Stimulated activated naive CD8-positive, alpha-beta T cell treated with anti-CD3 and anti-CD28 coated beads, Interleukin-15, Interleukin-2, amounts not matched to agents 100 U/mL and 50 U/mL, for 24 hours (primary cell): ENCODE measurements at regions not wholly inside any gene's neighbourhood (a gene's known extent, or its start where the extent isn't known, plus 50 kb on each side); places are given as distances from the start of the nearest gene placed in this dataset.

ENCODE experiments used
- ATAC-seq: fragments of 150-1000 bp; cut with Tn5 transposase; one replicate; pipeline ENCODE4 v1.10.0; 2021
- DNase-seq: peaks from one replicate; pipeline ENCODE4 v3.0.0; 2021

DNA sequence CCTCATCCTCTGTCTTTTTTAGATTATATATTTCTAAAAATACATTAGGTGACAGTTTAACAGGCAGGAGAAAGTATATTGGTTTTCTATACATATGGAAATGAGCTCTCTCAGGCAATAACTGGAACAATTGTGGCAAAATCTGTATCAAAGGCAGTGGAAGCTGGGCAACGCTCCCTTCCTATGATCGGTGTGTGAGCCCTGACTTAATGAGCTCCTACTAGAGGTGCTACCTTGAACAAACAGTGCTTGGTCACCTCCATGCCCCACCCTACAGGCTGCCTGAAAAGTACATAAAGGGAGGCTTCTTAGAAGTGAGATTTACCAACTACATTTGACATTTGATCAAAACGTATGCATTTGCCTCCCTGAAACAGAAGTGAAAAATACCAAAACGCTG is 185.3 kb downstream of the EFNB2 start:
- DNase-seq = no peak
- no peak for ATAC-seq

DNA sequence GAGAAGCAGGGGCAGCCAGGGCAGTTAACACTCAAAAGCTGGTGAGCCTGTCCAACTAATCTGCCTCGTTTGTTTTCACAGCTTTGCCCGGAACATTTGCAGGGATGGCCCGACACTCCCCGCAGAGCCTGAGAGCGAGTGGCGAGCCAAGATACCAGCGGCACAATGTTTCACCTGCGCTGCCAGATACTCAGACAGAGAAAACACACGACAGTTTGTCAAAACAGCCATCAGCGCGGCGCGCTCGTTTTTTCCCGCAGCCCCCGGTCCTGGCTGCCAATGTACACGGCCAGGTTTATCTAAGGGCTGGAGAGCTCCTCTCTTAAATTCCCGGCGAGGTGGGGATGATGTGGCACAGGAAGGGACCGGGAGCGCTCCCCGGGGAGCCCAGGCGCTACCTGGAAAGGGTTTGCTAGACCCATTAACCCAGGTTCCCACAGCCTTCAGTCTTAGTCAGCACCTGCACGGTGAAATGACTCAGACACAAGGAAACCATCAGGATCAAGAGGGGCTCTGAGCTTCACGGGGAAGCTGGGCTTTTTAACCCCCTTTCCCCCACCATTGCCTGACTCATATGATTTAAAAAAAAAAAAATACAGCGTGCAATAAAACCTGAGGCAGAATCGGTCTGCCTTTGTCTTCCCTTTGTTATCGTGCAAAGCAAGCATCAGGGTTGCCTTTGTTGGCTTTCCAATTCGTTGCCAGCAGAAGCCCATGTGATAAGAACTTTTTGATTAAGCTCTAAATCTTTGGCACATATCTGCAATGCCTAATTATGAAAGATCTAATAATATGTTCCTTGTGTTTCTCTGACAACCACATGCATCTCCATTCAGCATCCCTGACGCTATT is 186.2 kb downstream of the EFNB2 start:
- ATAC-seq (no peak), DNase-seq (no peak)

- DNase-seq = no peak
- ATAC-seq = no peak
Measured at GRCh38 chr13:106348075-106348840, 187.2 kb downstream of the EFNB2 start.

- DNase-seq = no peak
- no peak for ATAC-seq
Measured at GRCh38 chr13:106344342-106344741, 191.1 kb downstream of the EFNB2 start.

- no peak for DNase-seq
Measured at GRCh38 chr13:106343836-106344235, 191.6 kb downstream of the EFNB2 start.

DNA sequence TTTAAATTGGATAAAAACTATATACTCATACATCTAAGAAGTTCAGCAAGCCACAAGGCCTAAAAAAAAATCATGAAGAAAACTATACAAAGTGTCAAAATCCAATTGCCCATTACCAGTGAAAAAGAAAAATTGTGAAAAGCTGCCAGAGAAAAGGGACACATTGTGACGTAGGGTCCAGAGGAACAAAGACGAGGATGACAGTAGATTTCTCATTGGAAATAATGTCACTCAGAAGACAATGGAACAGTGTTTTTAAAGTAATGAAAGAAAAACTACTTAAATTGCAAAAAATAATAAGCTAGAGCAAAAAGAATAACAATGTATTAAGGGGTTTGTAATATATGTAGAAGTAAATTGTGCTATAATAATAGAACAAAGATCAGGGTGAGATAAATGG is 195.2 kb downstream of the EFNB2 start:
- DNase-seq (no peak), ATAC-seq (no peak)

More at GRCh38 chr13:106343836-106344235, 191.6 kb downstream of the EFNB2 start:
- no peak for ATAC-seq

GRCh38 chr13:106337096-106337850 is 198.2 kb downstream of the EFNB2 start:
- no peak for DNase-seq
- no peak for ATAC-seq

DNA sequence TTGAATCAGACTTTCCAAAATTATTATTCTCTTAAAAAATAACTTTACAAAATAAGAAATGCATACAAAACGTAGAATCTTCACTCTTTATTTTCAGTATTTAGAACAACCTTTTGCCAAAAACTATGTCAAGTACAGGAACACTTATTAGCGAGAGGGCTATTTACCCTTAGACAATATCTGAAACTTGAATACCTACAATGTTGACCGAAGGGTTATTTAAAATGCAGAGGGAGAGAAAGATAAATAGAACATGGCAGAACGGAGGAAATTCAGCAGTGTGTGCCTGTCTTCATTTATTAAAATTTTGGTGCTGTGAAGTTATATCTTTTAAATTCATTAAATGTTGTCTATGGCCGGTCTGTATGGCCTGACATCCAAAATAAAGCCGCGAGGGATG is 198.8 kb downstream of the EFNB2 start:
- DNase-seq = no peak
- no peak for ATAC-seq

GRCh38 chr13:106332621-106333020 is 202.8 kb downstream of the EFNB2 start:
- ATAC-seq = no peak
- DNase-seq = no peak

DNA sequence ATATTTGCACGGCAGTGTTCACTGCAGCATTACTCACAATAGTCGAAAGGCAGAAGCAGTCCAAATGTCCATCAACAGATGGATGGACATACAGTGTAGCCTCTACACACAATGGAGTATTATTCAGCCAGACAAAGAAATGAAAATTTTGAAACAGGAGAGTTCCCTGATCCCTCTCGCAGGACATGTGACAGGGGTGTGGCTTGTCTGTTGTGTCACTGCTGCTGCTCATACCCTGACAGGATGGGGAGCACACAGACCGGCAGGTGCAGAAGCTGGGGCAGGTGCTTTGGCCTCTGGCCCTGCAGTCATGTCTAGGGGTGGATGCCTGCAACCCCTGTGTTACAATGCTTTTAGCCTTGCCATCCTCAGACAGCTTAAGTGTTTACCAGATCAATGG is 204.3 kb downstream of the EFNB2 start:
- DNase-seq (no peak), ATAC-seq (no peak)

DNA sequence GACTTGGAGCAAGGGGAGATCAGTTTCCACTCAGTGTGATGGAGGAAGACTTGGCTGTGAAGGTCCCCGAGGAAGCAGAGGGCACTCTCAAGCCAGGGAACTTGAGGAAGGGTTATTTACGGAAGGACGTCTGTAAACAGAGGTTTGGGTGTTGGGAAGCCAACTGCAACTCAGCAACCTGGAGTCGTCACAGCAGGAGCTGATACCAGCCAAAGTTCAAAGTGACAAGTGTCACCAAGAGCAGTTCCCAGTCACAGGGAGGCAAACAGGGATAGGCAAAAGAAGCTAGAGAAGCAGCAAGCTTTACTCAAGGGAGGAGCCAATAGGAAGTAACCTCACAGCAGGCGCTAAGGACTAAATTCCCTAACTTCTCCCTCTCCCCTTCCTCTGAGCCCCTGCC is 205.5 kb downstream of the EFNB2 start:
- no peak for ATAC-seq
- no peak for DNase-seq

DNA sequence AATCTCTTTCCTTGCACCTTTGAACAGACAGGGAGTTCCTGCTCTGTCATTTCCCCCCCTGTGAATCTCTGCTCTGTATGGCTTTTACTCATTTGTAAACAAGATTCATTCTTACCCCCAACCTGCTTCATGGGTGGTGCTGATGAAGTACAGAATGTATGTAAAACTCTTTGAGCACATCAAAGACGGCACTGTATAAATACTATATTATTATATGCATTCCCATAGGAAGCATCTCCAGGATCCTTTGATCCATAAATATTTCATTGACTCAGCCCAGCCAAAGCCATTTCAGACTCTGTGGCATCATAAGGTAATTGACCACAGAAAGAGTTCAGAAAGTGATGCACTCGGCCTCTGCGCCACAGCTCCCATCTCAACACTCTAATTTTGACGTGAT is 208.7 kb downstream of the EFNB2 start:
- no peak for ATAC-seq
- no peak for DNase-seq

DNA sequence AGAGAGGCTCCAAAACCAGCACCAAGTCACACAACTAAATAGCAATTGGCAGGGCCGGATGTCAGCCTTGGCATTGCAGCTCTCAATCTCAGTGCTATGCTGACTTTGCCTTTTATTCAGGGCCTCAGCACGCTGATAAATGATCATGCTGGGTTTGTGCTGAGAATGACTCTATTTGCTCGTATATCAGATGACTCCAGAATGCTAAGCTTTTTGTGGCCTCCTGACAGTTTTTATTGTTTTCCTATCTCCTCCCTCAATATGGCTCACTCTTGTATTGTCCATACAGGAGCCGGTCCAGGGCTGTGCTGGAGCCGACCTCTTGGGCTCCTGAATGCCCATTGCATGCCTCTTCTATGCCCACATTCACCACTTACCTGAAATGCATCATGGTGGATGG is 211.0 kb downstream of the EFNB2 start:
- DNase-seq (no peak), ATAC-seq (no peak)

DNA sequence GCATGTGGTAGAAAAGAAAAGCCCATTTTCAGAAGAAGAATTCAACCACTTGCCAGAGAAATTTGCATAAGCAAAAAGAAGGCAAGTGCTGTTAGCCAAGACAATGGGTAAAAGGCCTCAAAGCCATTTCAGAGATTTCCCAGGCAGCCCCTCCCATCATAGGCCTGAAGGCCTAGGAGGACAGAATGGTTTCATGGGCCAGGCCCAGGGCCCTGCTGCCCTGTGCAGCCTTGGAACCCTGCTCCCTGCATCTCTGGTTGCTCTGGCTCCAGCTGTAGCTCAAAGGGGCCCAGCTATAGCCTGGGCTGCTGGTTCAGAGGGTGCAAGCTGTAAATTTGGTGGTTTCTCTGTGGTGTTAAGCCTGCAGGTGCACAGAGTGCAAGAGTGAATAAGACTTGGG is 212.8 kb downstream of the EFNB2 start:
- DNase-seq = no peak

DNA sequence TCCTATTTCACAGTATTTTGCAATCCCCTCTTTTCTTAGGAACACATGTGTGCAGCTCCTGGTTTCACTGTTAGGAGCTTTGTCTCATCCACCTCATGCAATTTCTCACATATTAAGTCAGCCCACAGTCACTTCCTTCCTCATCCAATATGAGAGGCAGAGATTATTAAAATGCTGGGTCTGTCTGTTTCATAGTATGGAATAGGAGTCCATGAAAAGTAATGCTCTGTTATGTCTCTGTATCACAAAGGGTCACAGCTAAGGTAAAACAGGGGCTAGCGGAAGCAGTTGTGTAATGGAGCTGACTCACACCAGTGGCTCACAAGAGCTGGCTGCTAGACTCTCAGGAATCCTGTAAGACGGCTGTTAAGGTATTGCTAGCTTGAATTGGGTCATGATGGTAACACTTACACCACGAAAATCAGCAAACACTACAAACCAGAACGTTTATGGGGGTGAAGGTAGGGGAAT is 216.5 kb downstream of the EFNB2 start:
- ATAC-seq (no peak), DNase-seq (no peak)

More for the DNA sequence above, 212.8 kb downstream of the EFNB2 start:
- ATAC-seq = no peak

- DNase-seq = no peak
- ATAC-seq = no peak
Measured at GRCh38 chr13:106314417-106314816, 221.0 kb downstream of the EFNB2 start.

GRCh38 chr13:106311004-106311403 is 224.5 kb downstream of the EFNB2 start:
- no peak for DNase-seq
- no peak for ATAC-seq

- no peak for DNase-seq
- ATAC-seq = no peak
Measured at GRCh38 chr13:106310291-106310865, 225.1 kb downstream of the EFNB2 start.

GRCh38 chr13:106306748-106307277 is 228.6 kb downstream of the EFNB2 start:
- no peak for DNase-seq
- ATAC-seq = no peak

DNA sequence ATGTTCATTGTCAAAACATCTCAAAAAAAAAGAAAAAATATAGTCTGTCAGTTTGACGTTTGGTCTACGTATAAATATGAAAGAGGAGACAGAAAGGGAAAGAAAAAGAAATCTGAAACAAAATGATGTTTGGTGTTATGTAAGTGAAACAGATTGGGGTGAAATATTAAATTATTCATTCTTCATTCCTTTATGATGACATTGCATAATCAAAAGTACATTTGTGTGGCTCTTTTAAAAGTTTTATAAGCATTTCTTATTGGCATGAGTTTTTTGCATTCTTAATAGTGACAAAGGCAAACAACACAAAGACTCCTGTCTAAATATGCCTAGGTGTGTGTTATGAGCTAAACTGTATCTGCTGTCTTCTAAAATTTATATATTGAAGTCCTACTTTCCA is 232.6 kb downstream of the EFNB2 start:
- DNase-seq (no peak), ATAC-seq (no peak)

- no peak for ATAC-seq
- no peak for DNase-seq
Measured at GRCh38 chr13:106302011-106302410, 233.5 kb downstream of the EFNB2 start.

DNA sequence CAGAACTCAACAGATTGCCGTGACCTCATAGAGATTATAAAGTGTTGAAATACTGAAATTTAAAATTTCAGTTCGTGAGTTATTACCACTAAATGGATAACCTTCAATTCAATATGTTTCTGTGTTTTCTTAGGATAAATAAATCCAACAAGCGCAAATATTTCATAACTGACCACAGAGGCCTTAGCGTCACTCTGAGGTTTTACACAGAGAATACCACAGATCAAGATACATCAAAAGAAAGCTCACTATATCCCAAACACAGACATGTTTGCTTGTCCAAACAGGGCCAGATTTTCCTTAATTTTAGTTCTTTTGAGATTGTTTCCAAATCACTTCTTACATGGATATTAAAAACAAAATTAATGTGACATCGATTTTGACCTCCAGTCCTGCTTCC is 235.8 kb downstream of the EFNB2 start:
- DNase-seq = no peak
- ATAC-seq = no peak
